C4-2B (cell line): ENCODE measurements at regions not wholly inside any gene's neighbourhood (a gene's known extent, or its start where the extent isn't known, plus 50 kb on each side); places are given as distances from the start of the nearest gene placed in this dataset.

Source experiments
- CTCF ChIP-seq: fragments of 450-650 bp; conservative IDR thresholded peaks from 2 replicates; pipeline ENCODE4 v1.5.1; 2017; ENCODE audit warnings: mild to moderate bottlenecking
- ZFX ChIP-seq: fragments of 450-650 bp; IDR thresholded peaks from 2 replicates; pipeline ENCODE4 v1.6.1; 2017

DNA sequence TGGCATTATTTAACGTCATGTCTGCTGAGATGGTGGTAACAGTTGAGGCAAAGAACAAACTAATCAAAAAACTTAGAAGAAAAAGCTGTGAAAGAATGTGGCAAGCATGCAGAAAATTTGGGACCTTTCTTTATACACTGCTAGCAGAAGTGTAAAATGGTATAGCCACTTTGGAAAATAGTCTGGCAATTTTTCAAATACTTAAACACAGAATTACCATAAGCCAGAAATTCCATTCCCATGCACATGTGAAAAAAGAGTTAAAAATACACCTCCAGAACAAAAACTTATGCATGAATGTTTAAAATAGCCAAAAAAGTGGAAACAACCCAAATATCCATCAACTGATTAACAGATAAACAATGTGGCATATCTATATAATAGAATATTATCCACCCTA, 613.3 kb downstream of the TBL1XR1 start:
- no peak for TF ChIP-seq CTCF
- no peak for TF ChIP-seq ZFX
